ENCODE measurements at regions not wholly inside any gene's neighbourhood (a gene's known extent, or its start where the extent isn't known, plus 50 kb on each side); places are given as distances from the start of the nearest gene placed in this dataset.

DNA sequence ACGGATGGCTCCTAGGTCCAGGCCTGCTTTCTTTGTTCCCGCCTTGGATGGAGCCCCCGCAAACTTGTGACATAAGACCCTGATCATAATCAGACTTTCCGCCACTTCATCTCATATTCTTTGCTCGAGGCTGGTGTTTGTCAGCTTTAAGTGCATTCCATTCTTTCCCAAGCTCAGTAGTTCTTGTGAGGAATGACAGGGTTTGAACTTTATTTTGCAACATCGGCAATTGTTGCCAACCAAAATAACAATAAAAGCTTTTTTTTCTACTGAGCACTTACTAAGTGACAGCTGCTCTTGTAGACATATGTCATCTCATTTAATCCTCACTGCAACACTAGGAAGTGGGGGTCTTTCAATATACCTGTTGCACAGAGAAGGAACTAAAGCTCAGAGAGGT lies 178.8 kb upstream of the ST6GAL2 start:
- no peak overlapping the region for H3K4me3 ChIP-seq (ENCODE audit: low read length)
- no peak for DNase-seq (ENCODE audit: low read depth)
- TF ChIP-seq, protein P1, sequence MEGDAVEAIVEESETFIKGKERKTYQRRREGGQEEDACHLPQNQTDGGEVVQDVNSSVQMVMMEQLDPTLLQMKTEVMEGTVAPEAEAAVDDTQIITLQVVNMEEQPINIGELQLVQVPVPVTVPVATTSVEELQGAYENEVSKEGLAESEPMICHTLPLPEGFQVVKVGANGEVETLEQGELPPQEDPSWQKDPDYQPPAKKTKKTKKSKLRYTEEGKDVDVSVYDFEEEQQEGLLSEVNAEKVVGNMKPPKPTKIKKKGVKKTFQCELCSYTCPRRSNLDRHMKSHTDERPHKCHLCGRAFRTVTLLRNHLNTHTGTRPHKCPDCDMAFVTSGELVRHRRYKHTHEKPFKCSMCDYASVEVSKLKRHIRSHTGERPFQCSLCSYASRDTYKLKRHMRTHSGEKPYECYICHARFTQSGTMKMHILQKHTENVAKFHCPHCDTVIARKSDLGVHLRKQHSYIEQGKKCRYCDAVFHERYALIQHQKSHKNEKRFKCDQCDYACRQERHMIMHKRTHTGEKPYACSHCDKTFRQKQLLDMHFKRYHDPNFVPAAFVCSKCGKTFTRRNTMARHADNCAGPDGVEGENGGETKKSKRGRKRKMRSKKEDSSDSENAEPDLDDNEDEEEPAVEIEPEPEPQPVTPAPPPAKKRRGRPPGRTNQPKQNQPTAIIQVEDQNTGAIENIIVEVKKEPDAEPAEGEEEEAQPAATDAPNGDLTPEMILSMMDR (IDR thresholded peaks at IDR 0.05; ENCODE audit: insufficient read depth, low read depth, low read length, missing control alignments), result no peak

DNA sequence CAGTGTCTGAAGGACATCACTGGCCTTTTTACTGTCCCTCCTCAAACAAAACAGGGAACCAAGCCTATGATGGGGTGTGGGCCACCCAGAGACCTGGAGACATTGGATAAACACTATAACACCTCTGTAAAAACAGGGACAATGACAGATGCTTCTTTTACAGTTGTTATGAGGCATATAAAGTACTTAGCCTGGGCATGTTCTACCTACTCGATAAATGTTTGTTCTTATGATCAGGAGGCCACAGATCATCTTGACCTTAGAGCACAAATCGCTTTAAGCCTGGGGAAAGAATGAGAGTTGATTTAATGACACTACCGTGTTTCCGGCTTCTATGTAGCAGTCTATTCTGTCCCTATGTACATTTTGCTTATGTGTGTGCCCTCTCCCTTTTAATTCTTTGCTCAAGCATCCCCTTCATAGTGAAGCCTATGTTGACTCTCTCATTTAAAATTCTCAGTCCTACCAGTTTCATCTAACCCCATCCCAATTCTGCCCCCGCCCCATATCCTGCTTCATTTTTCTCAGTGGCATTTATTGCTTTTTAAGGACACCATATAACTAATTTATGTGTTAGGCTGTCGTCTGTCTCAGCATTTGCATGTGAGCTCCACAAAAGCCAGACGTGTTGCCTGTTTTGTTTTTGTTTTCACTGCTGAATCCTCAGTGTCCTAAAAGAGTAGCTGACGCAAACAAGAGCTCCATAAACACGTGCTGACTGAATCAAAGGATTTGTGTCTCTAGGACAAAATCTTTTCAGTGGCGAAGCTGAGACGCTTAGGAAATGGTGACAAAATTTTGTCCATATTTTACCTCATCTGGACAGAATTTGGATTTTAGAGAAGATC lies 182.3 kb upstream of the ST6GAL2 start:
- TF ChIP-seq, protein P1 (IDR thresholded peaks at IDR 0.05; ENCODE audit: insufficient read depth, low read depth, low read length, missing control alignments), result no peak
- no peak overlapping the region for H3K4me3 ChIP-seq (ENCODE audit: low read length)
- DNase-seq (ENCODE audit: low read depth), result no peak

DNA sequence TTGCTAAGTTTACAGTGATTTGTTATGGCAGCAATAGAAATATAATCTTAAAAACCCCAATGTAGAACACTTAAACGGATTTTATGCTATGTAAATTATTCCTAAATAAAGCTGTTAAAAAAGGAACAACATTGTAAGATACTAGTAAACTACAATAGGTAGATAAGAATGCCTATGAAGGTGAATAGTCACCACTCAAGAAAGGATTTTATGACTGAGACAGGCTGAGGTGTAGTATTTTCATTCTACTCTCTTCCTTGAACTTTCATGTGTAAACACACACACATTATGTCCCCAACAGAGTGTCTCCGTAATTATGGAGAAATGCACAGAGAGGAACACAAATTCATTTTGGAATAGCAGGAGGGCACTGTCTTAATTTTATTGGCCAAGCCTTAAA lies 183.9 kb upstream of the ST6GAL2 start:
- no peak for DNase-seq (ENCODE audit: low read depth)
- H3K4me3 ChIP-seq (ENCODE audit: low read length), result no peak overlapping the region
- TF ChIP-seq, protein P1 (IDR thresholded peaks at IDR 0.05; ENCODE audit: insufficient read depth, low read depth, low read length, missing control alignments), result no peak

DNA sequence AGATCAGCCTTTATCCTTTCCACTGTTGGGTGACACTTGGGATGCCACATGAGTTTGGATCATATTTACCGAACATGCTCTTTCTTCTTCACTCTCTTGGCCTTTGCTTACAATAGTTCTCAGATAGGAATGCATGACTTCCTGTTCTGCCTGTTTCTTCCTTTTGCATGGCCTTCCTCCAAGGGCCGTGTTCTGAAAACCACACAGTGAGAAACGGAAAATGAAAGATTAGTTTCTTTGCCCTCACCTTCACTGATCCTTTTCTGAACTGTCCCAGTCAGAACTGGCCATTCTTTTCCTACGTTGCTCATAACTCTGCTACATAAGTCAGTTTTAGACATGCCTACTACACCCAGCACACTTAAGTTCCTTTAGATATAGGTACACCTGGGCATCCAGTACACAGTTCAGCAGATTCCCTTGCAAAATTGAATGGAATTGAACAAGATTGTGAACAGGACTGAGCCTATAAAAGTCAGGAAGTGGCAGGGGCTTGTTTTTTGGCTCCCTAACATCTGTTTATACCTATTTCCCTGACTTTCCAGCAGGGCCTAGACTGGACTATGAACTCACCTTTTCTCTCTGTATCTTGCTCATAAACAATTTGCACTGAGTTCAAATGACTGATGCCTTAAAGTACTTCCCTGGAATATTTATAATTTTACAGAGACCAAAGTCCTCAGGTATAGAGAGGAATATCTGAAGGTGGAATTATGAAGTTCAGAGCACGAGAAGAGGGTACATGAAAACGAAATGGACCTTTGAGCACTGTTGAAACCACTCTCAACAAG lies 186.4 kb upstream of the ST6GAL2 start:
- no peak overlapping the region for H3K4me3 ChIP-seq (ENCODE audit: low read length)

DNA sequence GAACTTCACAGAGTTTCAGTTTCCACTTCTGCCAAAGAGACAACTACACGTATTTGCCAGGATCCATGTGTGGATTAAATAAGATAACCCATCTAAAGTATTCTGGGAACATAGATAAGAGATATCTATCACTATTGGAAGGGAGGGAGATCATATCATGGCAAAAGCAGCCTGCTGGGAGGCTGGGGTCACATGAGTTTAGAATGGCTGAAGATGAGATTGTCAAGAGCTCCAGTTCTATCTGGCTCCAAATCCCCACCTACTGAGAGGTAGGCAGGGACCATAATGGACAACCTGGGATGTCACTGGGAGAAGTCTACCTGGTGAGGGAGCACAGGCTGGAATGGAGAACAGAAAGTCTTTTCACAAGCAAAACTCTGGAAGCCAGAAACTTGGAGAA lies 192.6 kb upstream of the ST6GAL2 start:
- DNase-seq (ENCODE audit: low read depth), result no peak
- H3K4me3 ChIP-seq (ENCODE audit: low read length), result no peak overlapping the region
- TF ChIP-seq, protein P1 (IDR thresholded peaks at IDR 0.05; ENCODE audit: insufficient read depth, low read depth, low read length, missing control alignments), result no peak

More for the DNA sequence above, 186.4 kb upstream of the ST6GAL2 start:
- DNase-seq (ENCODE audit: low read depth), result peak; percentile 10
- TF ChIP-seq, protein P1 (IDR thresholded peaks at IDR 0.05; ENCODE audit: insufficient read depth, low read depth, low read length, missing control alignments), result no peak

DNA sequence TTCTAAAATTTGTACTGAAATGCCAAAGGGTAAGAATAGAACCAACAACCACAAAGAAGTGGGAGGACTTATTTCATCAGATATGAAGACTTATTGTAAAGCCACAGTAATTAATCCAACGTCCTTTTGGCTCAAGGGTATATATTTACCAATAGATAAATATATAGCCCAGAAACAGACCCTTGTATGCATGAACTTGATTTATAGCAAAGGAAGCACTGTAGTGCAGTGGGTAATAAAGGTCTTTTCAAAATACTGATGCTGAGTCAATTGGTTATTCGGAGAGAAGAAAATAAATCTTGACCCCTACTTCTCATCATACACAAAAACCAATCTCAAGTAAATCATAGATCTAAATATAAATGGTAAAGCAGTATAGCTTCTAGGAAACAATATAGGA lies 200.5 kb upstream of the ST6GAL2 start:
- H3K4me3 ChIP-seq (ENCODE audit: low read length), result no peak overlapping the region
- DNase-seq (ENCODE audit: low read depth), result no peak
- TF ChIP-seq, protein P1 (IDR thresholded peaks at IDR 0.05; ENCODE audit: insufficient read depth, low read depth, low read length, missing control alignments), result no peak

All from epithelial cell of esophagus (primary cell).